B cell (primary cell): ENCODE measurements at regions not wholly inside any gene's neighbourhood (a gene's known extent, or its start where the extent isn't known, plus 50 kb on each side); places are given as distances from the start of the nearest gene placed in this dataset.

Experiments used
- ATAC-seq: fragments of 200-7000 bp; cut with Tn5 transposase; one replicate; pipeline ENCODE4 v1.10.0; 2021; ENCODE audit warnings: low read depth, mild to moderate bottlenecking, moderate number of reproducible peaks, moderate library complexity
- CTCF ChIA-PET: fragments of 350-600 bp; sonication (Branson Sonifier 250); formaldehyde crosslinking; loops from one replicate; lab custom pipeline; 2021; ENCODE audit warnings: antibody characterized with exemption, inconsistent platforms; lab: Charles Lee
- POLR2A ChIA-PET: fragments of 350-600 bp; sonication (Branson Sonifier 250); formaldehyde crosslinking; loops from one replicate; lab custom pipeline; 2021; ENCODE audit warnings: antibody characterized with exemption; lab: Charles Lee
- DNase-seq: peaks from one replicate; pipeline ENCODE4 v3.0.0; 2013
- H2AFZ ChIP-seq: 2 replicates; pipeline ENCODE4 v1.6.1; 2012; ENCODE audit warnings: mild to moderate bottlenecking, low read depth, low read length; ENCODE audit not compliant: insufficient read depth, poor library complexity, severe bottlenecking
- H3K27ac ChIP-seq, 2 donors: 1 replicate in 1 of 2; 2 replicates in 1 of 2; pipeline ENCODE4 v1.5.1; 2012 to 2013; ENCODE audit warnings: low read length in 2 of 2, mild to moderate bottlenecking in 2 of 2, moderate library complexity in 1 of 2
- H3K27me3 ChIP-seq, 4 experiments: fragments of 200-600 bp in 1 of 4; sonication (generic) in 1 of 4; replicated peaks in 1 of 4; 1 replicate in 2 of 4; 2 replicates in 2 of 4; pipeline versions ENCODE4 v1.6.1 to v1.7.0; 2013 to 2016; ENCODE audit warnings: low read length in 3 of 4, mild to moderate bottlenecking in 2 of 4, mixed read lengths in 1 of 4, moderate library complexity in 1 of 4; ENCODE audit not compliant: insufficient read depth in 4 of 4, control insufficient read depth in 3 of 4; ENCODE audit errors: control extremely low read depth in 1 of 4
- H3K36me3 ChIP-seq, 2 experiments: replicated peaks in 1 of 2; 1 replicate in 1 of 2; 2 replicates in 1 of 2; pipeline versions ENCODE4 v1.6.1 to v1.7.1; 2013; ENCODE audit warnings: low read length in 1 of 2; ENCODE audit not compliant: insufficient read depth in 2 of 2, control insufficient read depth in 1 of 2; ENCODE audit errors: control extremely low read depth in 1 of 2, extremely low read depth in 1 of 2
- H3K4me1 ChIP-seq, 2 donors: fragments of 200-600 bp in 1 of 2; sonication (generic) in 1 of 2; 1 replicate in 1 of 2; 2 replicates in 1 of 2; pipeline versions ENCODE4 v1.5.1 to v1.6.1; 2013 to 2017; ENCODE audit warnings: low read length in 2 of 2; ENCODE audit not compliant: control insufficient read depth in 2 of 2, insufficient read depth in 2 of 2
- H3K4me2 ChIP-seq: replicated peaks from 2 replicates; pipeline ENCODE3; 2012; ENCODE audit warnings: mild to moderate bottlenecking, low read depth, low read length; ENCODE audit not compliant: poor library complexity, severe bottlenecking
- H3K4me3 ChIP-seq, 5 experiments: fragments of 200-600 bp in 1 of 5; sonication (generic) in 1 of 5; 1 replicate in 3 of 5; 2 replicates in 2 of 5; pipeline versions ENCODE4 v1.5.1 to v1.7.0; 2011 to 2016; ENCODE audit warnings: low read length in 4 of 5, mild to moderate bottlenecking in 4 of 5, low read depth in 2 of 5, control low read depth in 1 of 5, moderate library complexity in 1 of 5; ENCODE audit not compliant: insufficient read depth in 1 of 5; ENCODE audit errors: control extremely low read depth in 1 of 5, extremely low read depth in 1 of 5
- H3K79me2 ChIP-seq: fragments of 200-600 bp; sonication (generic); one replicate; pipeline ENCODE4 v1.6.0; 2016; ENCODE audit warnings: low read length; ENCODE audit not compliant: control insufficient read depth, insufficient read depth
- H3K9ac ChIP-seq: fragments of 200-600 bp; sonication (generic); 2 replicates; pipeline ENCODE4 v1.6.1; 2017; ENCODE audit warnings: mild to moderate bottlenecking, low read length, moderate library complexity
- H3K9me3 ChIP-seq, 3 donors: one replicate each; pipeline versions ENCODE4 v1.6.1 to v1.7.1; 2013; ENCODE audit warnings: low read length in 2 of 3; ENCODE audit not compliant: control insufficient read depth in 2 of 3, insufficient read depth in 1 of 3; ENCODE audit errors: control extremely low read depth in 1 of 3
- H4K20me1 ChIP-seq: 2 replicates; pipeline ENCODE4 v1.6.0; 2012; ENCODE audit warnings: mild to moderate bottlenecking, low read length; ENCODE audit not compliant: insufficient read depth, control insufficient read depth, poor library complexity, severe bottlenecking
- H3K27ac Mint-ChIP-seq: one replicate; pipeline ENCODE4 v1.8.0; 2021; ENCODE audit warnings: mixed read lengths
- H3K27me3 Mint-ChIP-seq: one replicate; pipeline ENCODE4 v1.8.0; 2021; ENCODE audit warnings: mixed read lengths
- H3K4me1 Mint-ChIP-seq: one replicate; pipeline ENCODE4 v1.8.0; 2021; ENCODE audit warnings: mixed read lengths
- H3K4me3 Mint-ChIP-seq: one replicate; pipeline ENCODE4 v1.8.0; 2021; ENCODE audit warnings: mixed read lengths
- H3K9me3 Mint-ChIP-seq: one replicate; pipeline ENCODE4 v1.8.0; 2022; ENCODE audit warnings: mixed read lengths; ENCODE audit not compliant: insufficient read depth
- CTCF ChIP-seq: fragments of 200-600 bp; IDR thresholded peaks from one replicate; pipeline ENCODE4 v1.8.0; 2022; ENCODE audit warnings: antibody characterized with exemption, mild to moderate bottlenecking
- EZH2 ChIP-seq: IDR thresholded peaks from 2 replicates; pipeline ENCODE4 v1.6.1; 2012; ENCODE audit warnings: borderline replicate concordance, low read depth, mild to moderate bottlenecking, moderate library complexity, low read length; ENCODE audit not compliant: insufficient read depth, poor library complexity, severe bottlenecking
- WGBS: methylation state at CpG from one replicate; pipeline ENCODE4 v1.1.5; 2013; ENCODE audit warnings: missing lambda C conversion rate; ENCODE audit not compliant: insufficient coverage; 5-methylcytosine and 5-hydroxymethylcytosine counted together
- intact Hi-C: fragments of 100-400 bp; cut with micrococcal nuclease; formaldehyde crosslinking; loops from one replicate; pipeline ENCODE4 v1.10.0; 2022

- H3K79me2 ChIP-seq = no peaks in the 10 kb centered on the region
- no peak for DNase-seq
- 11% methylated on average over 3 of the region's 5 CpGs for WGBS
- H3K27ac ChIP-seq = no peak overlapping the region
- H3K27me3 ChIP-seq = no peaks in the 10 kb centered on the region
- no peak for TF ChIP-seq CTCF
- no peak for TF ChIP-seq EZH2
- no peaks in the 10 kb centered on the region for H3K27me3 Mint-ChIP-seq
- H2AFZ ChIP-seq = no peak overlapping the region
- H3K4me2 ChIP-seq = no peak overlapping the region
- ChIA-PET CTCF (no interaction called here), POLR2A (no interaction called here)
- H3K27ac Mint-ChIP-seq = no peak overlapping the region
- no peak overlapping the region for H3K4me3 ChIP-seq
- H3K4me3 Mint-ChIP-seq = no peak overlapping the region
- H3K9ac ChIP-seq = no peak overlapping the region
- no peaks in the 10 kb centered on the region for H3K4me1 Mint-ChIP-seq
- ATAC-seq = no peak
- H3K4me1 ChIP-seq = no peaks in the 10 kb centered on the region
- H3K9me3 ChIP-seq = no peaks in the 10 kb centered on the region
- no peaks in the 10 kb centered on the region for H3K36me3 ChIP-seq
- H4K20me1 ChIP-seq = no peaks in the 10 kb centered on the region
- intact Hi-C loops = no loop called here
- no peaks in the 10 kb centered on the region for H3K9me3 Mint-ChIP-seq
These were observed 323.0 kb upstream of the ADGRL2 start for GRCh38 chr1:81477710-81478109.

GRCh38 chr1:81472387-81472786 lies 328.3 kb upstream of the ADGRL2 start:
- no peak for TF ChIP-seq EZH2
- TF ChIP-seq CTCF = no peak
- DNase-seq (no peak), ATAC-seq (no peak)
- Mint-ChIP-seq H3K9me3 (no peaks in the 10 kb centered on the region), H3K4me1 (no peaks in the 10 kb centered on the region), H3K4me3 (no peak overlapping the region), H3K27me3 (no peaks in the 10 kb centered on the region), H3K27ac (no peak overlapping the region)
- 96% methylated on average over 3 of the region's 6 CpGs for WGBS
- intact Hi-C loops = no loop called here
- Histone ChIP-seq H3K4me3 (no peak overlapping the region), H3K27ac (no peak overlapping the region), H3K4me2 (no peak overlapping the region), H3K27me3 (no peaks in the 10 kb centered on the region), H3K36me3 (no peaks in the 10 kb centered on the region), H3K4me1 (no peaks in the 10 kb centered on the region), H3K79me2 (no peaks in the 10 kb centered on the region), H2AFZ (no peak overlapping the region), H4K20me1 (no peaks in the 10 kb centered on the region), H3K9ac (no peak overlapping the region), H3K9me3 (no peaks in the 10 kb centered on the region)
- POLR2A ChIA-PET = no interaction called here
- CTCF ChIA-PET = no interaction called here
